CD4-positive, alpha-beta T cell (primary cell): ENCODE measurements at regions not wholly inside any gene's neighbourhood (a gene's known extent, or its start where the extent isn't known, plus 50 kb on each side); places are given as distances from the start of the nearest gene placed in this dataset.

Experiments
- ATAC-seq: fragments of 200-7000 bp; cut with Tn5 transposase; one replicate; pipeline ENCODE4 v1.10.0; 2022; ENCODE audit warnings: mild to moderate bottlenecking; ENCODE audit not compliant: poor library complexity
- CTCF ChIA-PET: fragments of 350-600 bp; sonication (Branson Sonifier 250); formaldehyde crosslinking; loops from one replicate; lab custom pipeline; 2021; ENCODE audit warnings: antibody characterized with exemption, inconsistent platforms; lab: Charles Lee
- POLR2A ChIA-PET: fragments of 350-600 bp; sonication (Branson Sonifier 250); formaldehyde crosslinking; loops from one replicate; lab custom pipeline; 2021; ENCODE audit warnings: antibody characterized with exemption, inconsistent platforms; lab: Charles Lee
- DNase-seq, 14 experiments: peaks; one replicate each; pipeline ENCODE4 v3.0.0-alpha.2; 2013 to 2020; ENCODE audit warnings: mixed read lengths in 2 of 14
- H3K27ac ChIP-seq, 2 donors: one replicate each; pipeline versions ENCODE4 v1.5.1 to v1.7.0; 2013; ENCODE audit warnings: low read length in 2 of 2, low read depth in 1 of 2, mild to moderate bottlenecking in 1 of 2
- H3K27me3 ChIP-seq, 2 experiments: 1 replicate in 1 of 2; 2 replicates in 1 of 2; pipeline versions ENCODE4 v1.6.1 to v1.7.0; 2013; ENCODE audit warnings: low read length in 2 of 2, control low read depth in 1 of 2, mild to moderate bottlenecking in 1 of 2, moderate library complexity in 1 of 2; ENCODE audit not compliant: insufficient read depth in 2 of 2, control insufficient read depth in 1 of 2
- H3K36me3 ChIP-seq: one replicate; pipeline ENCODE4 v1.6.1; 2013; ENCODE audit warnings: low read length, control low read depth; ENCODE audit not compliant: insufficient read depth
- H3K4me1 ChIP-seq: one replicate; pipeline ENCODE4 v1.6.1; 2013; ENCODE audit warnings: low read length, control low read depth; ENCODE audit not compliant: insufficient read depth
- H3K4me3 ChIP-seq: one replicate; pipeline ENCODE4 v1.5.1; 2013; ENCODE audit warnings: mild to moderate bottlenecking, low read length, moderate library complexity
- H3K9me3 ChIP-seq, 2 experiments: 1 replicate in 1 of 2; 2 replicates in 1 of 2; pipeline versions ENCODE4 v1.6.1 to v1.7.0; 2013; ENCODE audit warnings: low read length in 2 of 2, mild to moderate bottlenecking in 2 of 2, control low read depth in 1 of 2, moderate library complexity in 1 of 2; ENCODE audit not compliant: control insufficient read depth in 1 of 2, insufficient read depth in 1 of 2
- H3K27ac Mint-ChIP-seq: one replicate; pipeline ENCODE4 v1.8.0; 2020; ENCODE audit warnings: mixed read lengths
- H3K27me3 Mint-ChIP-seq: one replicate; pipeline ENCODE4 v1.8.0; 2021; ENCODE audit warnings: mixed read lengths
- H3K36me3 Mint-ChIP-seq: one replicate; pipeline ENCODE4 v1.8.0; 2021; ENCODE audit warnings: low read depth, mixed read lengths
- H3K4me1 Mint-ChIP-seq: one replicate; pipeline ENCODE4 v1.8.0; 2021; ENCODE audit warnings: low read depth, mixed read lengths
- H3K4me3 Mint-ChIP-seq: one replicate; pipeline ENCODE4 v1.8.0; 2020; ENCODE audit warnings: mild to moderate bottlenecking, mixed read lengths
- H3K9me3 Mint-ChIP-seq: one replicate; pipeline ENCODE4 v1.8.0; 2020; ENCODE audit warnings: mixed read lengths
- CTCF ChIP-seq: fragments of 200-600 bp; IDR thresholded peaks from one replicate; pipeline ENCODE4 v1.8.0; 2022; ENCODE audit warnings: antibody characterized with exemption, mild to moderate bottlenecking
- intact Hi-C, 2 experiments: fragments of 100-400 bp; cut with DNase I in 1 of 2; cut with micrococcal nuclease in 1 of 2; formaldehyde crosslinking; loops; one replicate each; pipeline versions ENCODE4 v1.15.1 to v1.9.0; 2023 to 2025; cut with DNase I, micrococcal nuclease

- Mint-ChIP-seq H3K36me3 (no peaks in the 10 kb centered on the region), H3K4me3 (no peak overlapping the region), H3K4me1 (no peaks in the 10 kb centered on the region), H3K27ac (no peak overlapping the region), H3K27me3 (peaks cover 16% of the 10 kb centered on the region), H3K9me3 (no peaks in the 10 kb centered on the region)
- Histone ChIP-seq H3K36me3 (no peaks in the 10 kb centered on the region), H3K4me3 (no peak overlapping the region), H3K27me3 (peaks cover 0 to 3% of the 10 kb centered on the region in 2 experiments), H3K9me3 (no peaks in the 10 kb centered on the region), H3K27ac (no peak overlapping the region), H3K4me1 (no peaks in the 10 kb centered on the region)
- POLR2A ChIA-PET: no interaction called here
- intact Hi-C loops: loop anchor here in 1 of 2 experiments (5.0 kb wide), 1 partner anchor 506 kb away; no protein-coding TSS in a partner anchor
- TF ChIP-seq CTCF: no peak
- ATAC-seq (no peak), DNase-seq (no peak)
- CTCF ChIA-PET: no interaction called here
These were observed 56.5 kb upstream of the ANO4 start for GRCh38 chr12:100738086-100738485.

GRCh38 chr12:100741084-100741711, 53.4 kb upstream of the ANO4 start:
- Histone ChIP-seq H3K27ac (no peak overlapping the region), H3K9me3 (peaks cover 0 to 2% of the 10 kb centered on the region in 2 experiments), H3K4me3 (no peak overlapping the region), H3K27me3 (peaks cover 0 to 3% of the 10 kb centered on the region in 2 experiments), H3K36me3 (no peaks in the 10 kb centered on the region), H3K4me1 (no peaks in the 10 kb centered on the region)
- Mint-ChIP-seq H3K9me3 (peaks cover 10% of the 10 kb centered on the region), H3K4me3 (no peak overlapping the region), H3K27ac (no peak overlapping the region), H3K27me3 (peaks cover 3% of the 10 kb centered on the region), H3K4me1 (no peaks in the 10 kb centered on the region), H3K36me3 (no peaks in the 10 kb centered on the region)
- intact Hi-C loops: no loop called here
- POLR2A ChIA-PET: no interaction called here
- CTCF ChIA-PET: no interaction called here
- ATAC-seq: no peak
- TF ChIP-seq CTCF: peak; percentile 39
- peak in 3 of 14 experiments; percentile 5 to 16 (median 16) for DNase-seq

DNA sequence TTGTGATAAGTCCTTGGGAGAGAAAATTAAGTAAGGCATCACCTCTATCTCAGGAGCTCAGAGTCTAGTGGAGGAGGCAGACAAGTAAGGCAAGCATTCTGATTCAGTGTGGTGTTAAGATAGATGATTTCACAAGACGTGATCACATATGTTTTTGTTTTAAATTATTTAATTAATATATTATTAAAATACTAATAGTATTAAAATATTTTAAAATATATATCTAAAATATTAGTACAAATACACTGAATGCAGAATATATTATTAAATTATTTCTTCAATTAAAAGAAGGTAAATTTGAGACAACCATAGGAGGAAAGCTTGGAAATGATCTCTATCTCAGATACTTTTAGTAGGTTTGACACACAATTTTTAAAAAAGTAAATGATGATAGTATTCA, 51.5 kb upstream of the ANO4 start:
- ChIA-PET POLR2A (no interaction called here), CTCF (no interaction called here)
- Histone ChIP-seq H3K4me3 (no peak overlapping the region), H3K27ac (no peak overlapping the region), H3K27me3 (peaks cover 0 to 3% of the 10 kb centered on the region in 2 experiments), H3K36me3 (no peaks in the 10 kb centered on the region), H3K4me1 (no peaks in the 10 kb centered on the region), H3K9me3 (peaks cover 0 to 4% of the 10 kb centered on the region in 2 experiments)
- Mint-ChIP-seq H3K27me3 (peaks cover 3% of the 10 kb centered on the region), H3K9me3 (peaks cover 12% of the 10 kb centered on the region), H3K27ac (no peak overlapping the region), H3K4me1 (no peaks in the 10 kb centered on the region), H3K36me3 (no peaks in the 10 kb centered on the region), H3K4me3 (no peak overlapping the region)
- no peak for ATAC-seq
- intact Hi-C loops: no loop called here
- no peak for DNase-seq
- no peak for TF ChIP-seq CTCF
